Stomach (tissue), 4 donors: ENCODE measurements at regions not wholly inside any gene's neighbourhood (a gene's known extent, or its start where the extent isn't known, plus 50 kb on each side); places are given as distances from the start of the nearest gene placed in this dataset.

Experiments used
- CTCF ChIP-seq, 7 experiments: fragments of 450-650 bp in 4 of 7; fragments of 200-600 bp in 3 of 7; sonication (generic) in 3 of 7; IDR thresholded peaks; one replicate each; pipeline ENCODE4 v1.5.1; 2016 to 2019; ENCODE audit warnings: antibody characterized with exemption in 7 of 7, control low read depth in 2 of 7, mild to moderate bottlenecking in 1 of 7
- POLR2A ChIP-seq, 4 donors: fragments of 450-650 bp; IDR thresholded peaks; one replicate each; pipeline ENCODE4 v1.6.1; 2016; ENCODE audit warnings: antibody characterized with exemption in 4 of 4, control low read depth in 2 of 4, mild to moderate bottlenecking in 1 of 4, moderate library complexity in 1 of 4

GRCh38 chr1:219791766-219792165 lies 136.6 kb downstream of the SLC30A10 start:
- TF ChIP-seq CTCF (IDR thresholded peaks at IDR 0.05) (no peak), POLR2A (IDR thresholded peaks at IDR 0.05) (no peak)
